ENCODE measurements at regions not wholly inside any gene's neighbourhood (a gene's known extent, or its start where the extent isn't known, plus 50 kb on each side); places are given as distances from the start of the nearest gene placed in this dataset.
"Not testable (repeated sequence)": the region's sequence is repeated elsewhere in the genome, so short reads cannot be mapped to it uniquely, and the experiment has no call there.

GRCh38 chr21:33971492-33972013 lies 55.9 kb upstream of the ATP5PO start:
- DNase-seq: no peak

DNA sequence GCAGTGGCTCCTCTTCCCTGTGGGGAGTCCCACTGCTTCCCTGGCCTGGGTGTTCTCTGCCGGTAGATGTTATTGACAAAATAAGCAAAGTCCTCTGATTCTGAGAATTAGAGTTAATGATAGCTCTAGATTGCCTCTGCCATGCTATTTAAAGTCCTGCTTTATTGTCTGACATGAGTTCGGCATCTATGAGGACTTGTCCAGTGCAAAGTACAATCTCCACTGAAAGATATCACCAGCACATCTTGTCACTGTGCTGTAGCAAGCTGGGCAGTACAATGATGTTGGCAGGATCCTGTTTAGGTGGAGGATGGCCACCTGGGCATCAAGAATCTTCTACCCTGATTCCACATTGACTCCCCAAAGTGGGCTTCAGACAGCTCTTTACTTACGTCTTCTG lies 54.0 kb upstream of the ATP5PO start:
- DNase-seq: no peak

GRCh38 chr21:33968995-33969348 lies 53.4 kb upstream of the ATP5PO start:
- DNase-seq: no peak

GRCh38 chr21:33968080-33968994 lies 52.7 kb upstream of the ATP5PO start:
- no peak for DNase-seq

GRCh38 chr21:33967086-33967571 lies 51.5 kb upstream of the ATP5PO start:
- DNase-seq: no peak

DNA sequence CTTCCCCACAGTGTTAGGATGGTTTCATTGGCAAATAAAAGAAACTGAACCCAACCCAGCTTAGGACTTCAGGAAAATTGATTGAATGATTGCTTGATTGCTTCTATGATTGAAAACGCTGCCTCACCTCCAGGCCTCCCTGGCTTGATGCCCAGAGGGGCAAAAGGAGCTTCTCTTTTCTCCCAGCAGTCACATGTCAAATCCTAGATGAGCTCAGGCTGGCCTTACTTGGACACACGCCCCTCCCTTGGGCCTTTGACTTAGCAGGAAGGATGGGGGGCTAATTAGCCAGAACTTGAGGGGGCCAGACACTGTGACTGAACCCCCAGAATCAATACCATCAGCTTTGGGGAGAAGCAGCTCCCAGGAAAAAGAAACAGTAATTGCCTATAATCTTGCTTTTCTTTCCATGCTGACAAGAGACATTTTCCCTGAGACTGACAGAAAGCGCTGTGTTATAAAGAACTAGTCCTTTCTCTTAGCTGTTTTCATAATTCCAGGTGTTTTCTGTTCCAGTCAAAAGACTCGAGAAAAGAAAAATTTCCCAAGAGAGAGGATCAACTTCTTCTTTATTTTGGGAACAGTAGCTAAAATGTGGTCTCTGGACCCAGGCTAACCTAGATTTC lies 50.8 kb upstream of the ATP5PO start:
- DNase-seq: no peak

- DNase-seq: not testable (repeated sequence)
Observed at GRCh38 chr21:33965662-33966061, 50.1 kb upstream of the ATP5PO start.
